ENCODE measurements at regions not wholly inside any gene's neighbourhood (a gene's known extent, or its start where the extent isn't known, plus 50 kb on each side); places are given as distances from the start of the nearest gene placed in this dataset.

GRCh38 chr7:52462474-52462873 is 573.0 kb upstream of the POM121L12 start:
- TF ChIP-seq POLR2A (IDR thresholded peaks at IDR 0.05; ENCODE audit: low read depth, low read length) (no peak), CTCF (conservative IDR thresholded peaks at IDR 0.05; ENCODE audit: low read depth, low read length) (no peak), CEBPB (IDR thresholded peaks at IDR 0.05; ENCODE audit: low read depth, low read length) (no peak), CHD1 (IDR thresholded peaks at IDR 0.05; ENCODE audit: low read depth, low read length) (no peak), ELK1 (IDR thresholded peaks at IDR 0.05; ENCODE audit: borderline replicate concordance, low read depth, low read length) (no peak), USF2 (IDR thresholded peaks at IDR 0.05; ENCODE audit: low read depth, low read length) (no peak), RCOR1 (IDR thresholded peaks at IDR 0.05; ENCODE audit: insufficient replicate concordance, low read length) (no peak), RAD21 (IDR thresholded peaks at IDR 0.05; ENCODE audit: low read length) (no peak)
